Nephron (organoid): ENCODE measurements at regions not wholly inside any gene's neighbourhood (a gene's known extent, or its start where the extent isn't known, plus 50 kb on each side); places are given as distances from the start of the nearest gene placed in this dataset.

Experiments used
- H3K27ac Mint-ChIP-seq, 3 experiments: 2 replicates each; pipeline ENCODE4 v1.8.0; 2020; ENCODE audit warnings: mixed read lengths in 3 of 3, mild to moderate bottlenecking in 2 of 3, moderate library complexity in 1 of 3
- H3K27me3 Mint-ChIP-seq: 2 replicates; pipeline ENCODE4 v1.8.0; 2021; ENCODE audit warnings: low read depth, mild to moderate bottlenecking, moderate library complexity, mixed read lengths
- H3K36me3 Mint-ChIP-seq: 2 replicates; pipeline ENCODE4 v1.8.0; 2020; ENCODE audit warnings: low read depth, mixed read lengths
- H3K4me1 Mint-ChIP-seq: 2 replicates; pipeline ENCODE4 v1.8.0; 2020; ENCODE audit warnings: mixed read lengths
- H3K4me3 Mint-ChIP-seq, 3 experiments: 2 replicates each; pipeline ENCODE4 v1.8.0; 2020; ENCODE audit warnings: mild to moderate bottlenecking in 3 of 3, mixed read lengths in 3 of 3, moderate library complexity in 2 of 3
- H3K9me3 Mint-ChIP-seq: 2 replicates; pipeline ENCODE4 v1.8.0; 2020; ENCODE audit warnings: mixed read lengths
- TF ChIP-seq, protein P1 (sequence below), 3 experiments: fragments of 200-600 bp; sonication (generic); IDR thresholded peaks; one replicate each; pipeline ENCODE4 v1.5.0; 2021; ENCODE audit warnings: antibody characterized with exemption in 3 of 3; ENCODE audit not compliant: unreplicated experiment in 3 of 3

DNA sequence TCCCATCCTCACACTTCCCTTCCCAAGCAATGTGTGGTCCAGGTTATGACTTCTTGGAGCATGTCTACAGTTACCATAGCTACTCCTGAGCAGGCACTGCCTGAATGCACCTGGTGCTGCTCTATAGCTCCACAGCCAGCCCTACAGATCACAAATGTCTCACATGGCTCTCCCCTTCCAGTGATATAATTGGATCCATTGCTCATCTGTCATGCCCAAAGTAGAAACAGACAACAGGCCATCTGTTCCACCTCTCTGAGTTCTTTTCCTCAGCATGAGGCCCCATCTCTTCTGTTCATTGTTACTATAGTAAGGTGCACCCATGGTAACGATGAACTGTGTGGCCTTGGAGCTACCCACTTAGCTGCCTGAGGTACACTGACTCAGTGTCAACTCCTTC, 320.3 kb upstream of the ZC3H12C start:
- H3K36me3 Mint-ChIP-seq: no peaks in the 10 kb centered on the region
- H3K4me1 Mint-ChIP-seq: peaks cover 5% of the 10 kb centered on the region
- TF ChIP-seq, protein P1, sequence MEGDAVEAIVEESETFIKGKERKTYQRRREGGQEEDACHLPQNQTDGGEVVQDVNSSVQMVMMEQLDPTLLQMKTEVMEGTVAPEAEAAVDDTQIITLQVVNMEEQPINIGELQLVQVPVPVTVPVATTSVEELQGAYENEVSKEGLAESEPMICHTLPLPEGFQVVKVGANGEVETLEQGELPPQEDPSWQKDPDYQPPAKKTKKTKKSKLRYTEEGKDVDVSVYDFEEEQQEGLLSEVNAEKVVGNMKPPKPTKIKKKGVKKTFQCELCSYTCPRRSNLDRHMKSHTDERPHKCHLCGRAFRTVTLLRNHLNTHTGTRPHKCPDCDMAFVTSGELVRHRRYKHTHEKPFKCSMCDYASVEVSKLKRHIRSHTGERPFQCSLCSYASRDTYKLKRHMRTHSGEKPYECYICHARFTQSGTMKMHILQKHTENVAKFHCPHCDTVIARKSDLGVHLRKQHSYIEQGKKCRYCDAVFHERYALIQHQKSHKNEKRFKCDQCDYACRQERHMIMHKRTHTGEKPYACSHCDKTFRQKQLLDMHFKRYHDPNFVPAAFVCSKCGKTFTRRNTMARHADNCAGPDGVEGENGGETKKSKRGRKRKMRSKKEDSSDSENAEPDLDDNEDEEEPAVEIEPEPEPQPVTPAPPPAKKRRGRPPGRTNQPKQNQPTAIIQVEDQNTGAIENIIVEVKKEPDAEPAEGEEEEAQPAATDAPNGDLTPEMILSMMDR (IDR thresholded peaks at IDR 0.05; ENCODE audit: unreplicated experiment in 3 of 3): no peak
- no peaks in the 10 kb centered on the region for H3K9me3 Mint-ChIP-seq
- H3K4me3 Mint-ChIP-seq: no peak overlapping the region
- peaks cover 7% of the 10 kb centered on the region for H3K27me3 Mint-ChIP-seq
- H3K27ac Mint-ChIP-seq: no peak overlapping the region

DNA sequence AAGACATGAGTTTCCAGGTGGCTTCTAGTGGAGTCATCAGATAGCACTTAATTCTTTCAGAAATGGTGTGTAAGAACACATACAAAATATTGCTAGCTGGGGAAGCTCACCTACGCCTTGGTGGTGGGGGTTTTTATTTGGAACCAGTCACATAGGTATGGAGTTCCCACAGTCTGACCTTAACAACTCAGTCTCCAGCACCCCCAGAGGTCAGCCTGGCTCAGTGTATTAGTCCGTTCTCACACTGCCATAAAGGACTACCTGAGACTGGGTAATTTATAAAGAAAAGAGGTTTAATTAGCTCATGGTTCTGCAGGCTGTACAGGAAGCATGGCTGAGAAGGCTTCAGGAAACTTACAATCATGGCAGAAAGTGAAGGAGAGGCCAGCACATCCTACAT, 317.5 kb upstream of the ZC3H12C start:
- TF ChIP-seq, protein P1 (IDR thresholded peaks at IDR 0.05; ENCODE audit: unreplicated experiment in 3 of 3): no peak
- no peak overlapping the region for H3K27ac Mint-ChIP-seq
- H3K9me3 Mint-ChIP-seq: no peaks in the 10 kb centered on the region
- H3K27me3 Mint-ChIP-seq: peaks cover 7% of the 10 kb centered on the region
- no peaks in the 10 kb centered on the region for H3K36me3 Mint-ChIP-seq
- H3K4me3 Mint-ChIP-seq: no peak overlapping the region
- peaks cover 5% of the 10 kb centered on the region for H3K4me1 Mint-ChIP-seq

DNA sequence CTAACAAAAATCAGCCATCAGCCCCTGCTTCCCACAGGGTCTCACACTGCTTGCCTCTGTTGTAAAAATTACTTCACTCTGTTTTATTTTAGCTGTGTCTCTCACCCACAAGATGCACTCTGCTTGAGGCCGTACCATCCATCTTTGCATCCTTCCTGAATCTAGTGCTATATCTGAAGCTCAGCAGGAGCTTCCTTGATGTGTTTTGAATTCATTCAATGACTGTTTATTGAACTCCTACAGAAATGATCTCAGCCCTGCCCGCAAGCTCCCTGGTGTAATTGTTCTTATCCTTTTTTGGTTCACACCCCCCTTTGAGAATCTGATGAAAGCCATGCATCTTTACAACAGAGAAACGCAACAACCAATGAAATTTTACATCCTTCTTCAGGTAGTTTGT, 310.2 kb upstream of the ZC3H12C start:
- Mint-ChIP-seq H3K27ac (no peak overlapping the region), H3K4me3 (no peak overlapping the region), H3K4me1 (no peaks in the 10 kb centered on the region), H3K9me3 (no peaks in the 10 kb centered on the region), H3K27me3 (no peaks in the 10 kb centered on the region), H3K36me3 (no peaks in the 10 kb centered on the region)
- TF ChIP-seq, protein P1 (IDR thresholded peaks at IDR 0.05; ENCODE audit: unreplicated experiment in 3 of 3): no peak

DNA sequence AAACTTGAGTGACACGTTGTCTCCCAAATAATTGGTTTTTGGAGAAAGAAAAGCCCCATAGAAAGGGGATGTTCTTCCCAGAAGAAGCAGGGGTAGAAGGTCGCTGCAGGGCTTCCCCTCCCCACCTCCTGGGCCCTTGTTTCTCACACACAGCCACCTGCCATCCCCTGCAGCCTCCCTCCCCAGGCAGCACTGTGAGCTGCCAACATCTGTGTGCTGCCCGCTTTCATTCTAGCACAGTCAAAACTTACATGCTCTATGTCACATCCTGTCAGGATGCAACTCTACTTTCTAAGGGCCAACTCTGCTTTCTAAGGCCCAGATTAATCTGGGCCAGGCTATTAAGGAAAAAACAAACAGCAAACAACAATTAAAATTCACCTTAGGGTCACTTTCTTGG, 309.4 kb upstream of the ZC3H12C start:
- TF ChIP-seq, protein P1 (IDR thresholded peaks at IDR 0.05; ENCODE audit: unreplicated experiment in 3 of 3): no peak
- Mint-ChIP-seq H3K4me1 (no peaks in the 10 kb centered on the region), H3K27me3 (no peaks in the 10 kb centered on the region), H3K27ac (peak overlapping the region in 1 of 3 experiments; percentile 29), H3K4me3 (no peak overlapping the region), H3K36me3 (no peaks in the 10 kb centered on the region), H3K9me3 (no peaks in the 10 kb centered on the region)

DNA sequence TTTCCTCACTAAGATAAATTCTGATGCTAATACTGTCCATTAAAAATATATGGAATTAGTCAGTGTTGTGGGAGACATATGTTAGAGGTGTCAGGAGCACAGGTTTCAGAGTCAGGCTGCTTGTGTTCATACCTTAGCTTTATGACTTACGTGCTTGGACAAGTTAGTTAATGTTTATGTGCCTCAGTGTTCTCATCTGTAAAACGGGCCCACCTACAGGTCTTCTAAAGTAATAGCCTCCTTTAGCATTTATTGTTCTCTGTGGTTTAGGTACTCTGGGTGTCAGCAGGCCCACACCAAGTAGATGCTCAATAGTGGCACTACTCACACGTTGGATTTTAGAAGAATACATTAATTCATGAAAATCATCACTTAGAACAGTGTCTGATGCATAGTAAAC, 308.7 kb upstream of the ZC3H12C start:
- no peaks in the 10 kb centered on the region for H3K27me3 Mint-ChIP-seq
- H3K9me3 Mint-ChIP-seq: no peaks in the 10 kb centered on the region
- TF ChIP-seq, protein P1 (IDR thresholded peaks at IDR 0.05; ENCODE audit: unreplicated experiment in 3 of 3): no peak
- H3K27ac Mint-ChIP-seq: no peak overlapping the region
- H3K4me1 Mint-ChIP-seq: no peaks in the 10 kb centered on the region
- H3K4me3 Mint-ChIP-seq: no peak overlapping the region
- H3K36me3 Mint-ChIP-seq: no peaks in the 10 kb centered on the region

DNA sequence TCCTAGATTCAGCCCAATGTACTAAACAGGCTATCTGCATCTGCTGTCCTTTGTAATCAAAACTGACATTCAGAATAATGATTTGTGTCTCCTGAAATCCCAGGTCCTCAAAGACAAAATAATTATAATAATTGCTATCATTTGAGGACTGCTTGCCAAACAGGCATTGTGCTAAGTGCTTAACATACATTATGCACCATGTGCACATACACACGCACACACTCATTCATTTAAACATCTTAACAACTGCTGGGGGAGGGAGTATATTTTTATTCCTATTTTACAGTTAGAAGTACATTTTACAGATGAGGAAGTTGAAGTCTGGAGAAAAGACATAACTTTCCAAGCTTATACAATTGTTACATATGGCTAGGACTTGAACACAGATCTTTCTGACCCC, 308.0 kb upstream of the ZC3H12C start:
- Mint-ChIP-seq H3K4me3 (no peak overlapping the region), H3K36me3 (no peaks in the 10 kb centered on the region), H3K27ac (no peak overlapping the region), H3K9me3 (no peaks in the 10 kb centered on the region), H3K27me3 (no peaks in the 10 kb centered on the region), H3K4me1 (no peaks in the 10 kb centered on the region)
- TF ChIP-seq, protein P1 (IDR thresholded peaks at IDR 0.05; ENCODE audit: unreplicated experiment in 3 of 3): no peak
